ENCODE measurements at regions not wholly inside any gene's neighbourhood (a gene's known extent, or its start where the extent isn't known, plus 50 kb on each side); places are given as distances from the start of the nearest gene placed in this dataset.

DNA sequence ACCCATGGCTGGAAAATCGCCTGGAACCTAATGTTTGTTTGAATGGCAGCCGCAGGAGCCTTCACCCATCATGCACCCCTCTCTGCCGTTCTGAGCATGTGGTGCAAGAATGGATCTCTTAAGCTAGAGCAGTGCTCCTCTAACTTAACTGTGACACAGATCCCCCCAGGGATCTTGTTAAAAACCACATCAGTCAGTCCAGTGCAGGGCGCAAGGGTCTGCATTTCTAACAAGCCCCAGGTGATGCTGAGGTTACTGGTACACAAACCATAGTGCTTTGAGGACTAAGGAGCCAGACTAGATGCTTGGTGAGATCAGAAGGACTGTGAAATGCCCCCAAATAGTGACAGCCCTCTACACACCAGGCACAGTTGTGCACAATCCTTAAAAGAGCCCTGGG, 87.1 kb upstream of the KCTD1 start:
- H3K4me3 ChIP-seq: no peak overlapping the region
- WGBS: 37% methylated on average over 4 of the region's 4 CpGs
- DNase-seq (ENCODE audit: low spot score): no peak
- H3K4me1 ChIP-seq (replicated peaks): no peaks in the 10 kb centered on the region
- intact Hi-C loops (cut with DNase I): no loop called here
- H3K27me3 ChIP-seq (replicated peaks; ENCODE audit: insufficient read depth): no peaks in the 10 kb centered on the region
- no peak overlapping the region for H3K27ac ChIP-seq
- no peak for TF ChIP-seq POLR2AphosphoS5 (IDR thresholded peaks at IDR 0.05)
- TF ChIP-seq, protein P1, sequence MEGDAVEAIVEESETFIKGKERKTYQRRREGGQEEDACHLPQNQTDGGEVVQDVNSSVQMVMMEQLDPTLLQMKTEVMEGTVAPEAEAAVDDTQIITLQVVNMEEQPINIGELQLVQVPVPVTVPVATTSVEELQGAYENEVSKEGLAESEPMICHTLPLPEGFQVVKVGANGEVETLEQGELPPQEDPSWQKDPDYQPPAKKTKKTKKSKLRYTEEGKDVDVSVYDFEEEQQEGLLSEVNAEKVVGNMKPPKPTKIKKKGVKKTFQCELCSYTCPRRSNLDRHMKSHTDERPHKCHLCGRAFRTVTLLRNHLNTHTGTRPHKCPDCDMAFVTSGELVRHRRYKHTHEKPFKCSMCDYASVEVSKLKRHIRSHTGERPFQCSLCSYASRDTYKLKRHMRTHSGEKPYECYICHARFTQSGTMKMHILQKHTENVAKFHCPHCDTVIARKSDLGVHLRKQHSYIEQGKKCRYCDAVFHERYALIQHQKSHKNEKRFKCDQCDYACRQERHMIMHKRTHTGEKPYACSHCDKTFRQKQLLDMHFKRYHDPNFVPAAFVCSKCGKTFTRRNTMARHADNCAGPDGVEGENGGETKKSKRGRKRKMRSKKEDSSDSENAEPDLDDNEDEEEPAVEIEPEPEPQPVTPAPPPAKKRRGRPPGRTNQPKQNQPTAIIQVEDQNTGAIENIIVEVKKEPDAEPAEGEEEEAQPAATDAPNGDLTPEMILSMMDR (IDR thresholded peaks at IDR 0.05): no peak
- TF ChIP-seq POLR2A (IDR thresholded peaks at IDR 0.05): no peak
- no peaks in the 10 kb centered on the region for H3K36me3 ChIP-seq
- H3K9me3 ChIP-seq: no peaks in the 10 kb centered on the region

DNA sequence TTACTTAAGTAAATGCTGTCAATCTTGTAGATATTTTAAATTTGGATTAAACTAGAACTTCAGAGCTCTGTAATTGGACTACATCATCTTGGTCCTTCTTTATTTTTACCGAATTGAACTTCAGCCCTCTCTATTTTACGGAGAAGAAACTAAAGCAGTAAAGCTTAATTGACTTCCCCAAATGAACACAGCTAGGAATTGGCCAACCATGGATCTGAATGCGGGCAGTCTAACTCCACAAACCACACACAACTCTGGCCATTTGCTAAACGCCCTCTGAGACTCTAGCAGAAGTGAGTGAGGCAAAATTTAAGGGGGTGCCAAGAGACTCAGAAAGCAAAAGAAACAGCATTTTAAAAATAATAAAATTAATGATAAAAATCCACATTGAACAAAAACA, 86.3 kb upstream of the KCTD1 start:
- intact Hi-C loops (cut with DNase I): no loop called here
- TF ChIP-seq POLR2AphosphoS5 (IDR thresholded peaks at IDR 0.05) (no peak), POLR2A (IDR thresholded peaks at IDR 0.05) (no peak)
- TF ChIP-seq, protein P1 (IDR thresholded peaks at IDR 0.05): no peak

DNA sequence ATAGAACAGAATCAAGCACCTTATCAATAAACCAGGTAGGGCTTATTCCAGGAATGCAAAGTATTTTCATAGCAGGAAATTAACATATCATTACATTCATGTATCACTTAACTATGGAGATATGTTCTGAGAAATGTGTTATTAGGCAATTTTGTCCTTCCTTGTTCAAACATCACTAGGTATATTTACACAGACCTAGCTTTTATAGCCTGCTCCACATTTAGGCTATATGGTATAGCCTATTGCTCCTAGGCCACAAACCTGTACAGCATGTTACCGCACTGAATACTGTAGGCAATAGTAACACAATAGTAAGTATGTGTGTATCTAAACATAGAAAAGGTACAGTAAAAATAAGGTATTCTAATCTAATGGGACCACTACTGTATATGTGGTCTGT, 82.8 kb upstream of the KCTD1 start:
- Histone ChIP-seq H3K4me1 (replicated peaks) (no peaks in the 10 kb centered on the region), H3K27me3 (replicated peaks; ENCODE audit: insufficient read depth) (no peaks in the 10 kb centered on the region), H3K36me3 (no peaks in the 10 kb centered on the region), H3K9me3 (no peaks in the 10 kb centered on the region), H3K27ac (no peak overlapping the region), H3K4me3 (no peak overlapping the region)
- WGBS: 49% methylated on average over 1 of the region's 1 CpG
- no peak for DNase-seq (ENCODE audit: low spot score)
- intact Hi-C loops (cut with DNase I): no loop called here
- no peak for TF ChIP-seq POLR2A (IDR thresholded peaks at IDR 0.05)

More for the DNA sequence above, 86.3 kb upstream of the KCTD1 start:
- no peaks in the 10 kb centered on the region for H3K36me3 ChIP-seq
- 72% methylated on average over 4 of the region's 4 CpGs for WGBS
- H3K4me3 ChIP-seq: no peak overlapping the region
- H3K27me3 ChIP-seq (replicated peaks; ENCODE audit: insufficient read depth): no peaks in the 10 kb centered on the region
- no peak overlapping the region for H3K27ac ChIP-seq
- no peak for DNase-seq (ENCODE audit: low spot score)
- H3K9me3 ChIP-seq: no peaks in the 10 kb centered on the region
- no peaks in the 10 kb centered on the region for H3K4me1 ChIP-seq (replicated peaks)

DNA sequence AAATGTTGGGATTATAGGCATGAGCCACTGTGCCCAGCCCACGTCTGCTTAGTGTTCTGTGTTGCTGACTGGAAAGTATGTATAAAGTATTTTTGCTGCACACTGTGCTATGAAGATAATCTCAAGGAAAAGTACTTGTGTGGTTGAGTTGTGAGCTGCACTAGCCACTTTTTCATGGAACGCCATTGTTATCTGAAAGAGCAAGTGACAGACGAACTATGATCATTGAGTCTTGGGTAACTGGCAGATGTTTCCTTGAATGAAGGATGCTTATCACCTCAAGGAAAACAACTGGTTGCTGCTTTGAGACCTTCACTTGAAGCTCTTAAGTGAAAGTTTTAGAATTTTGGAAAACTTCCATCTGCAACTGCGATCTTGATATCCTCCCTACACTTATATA, 82.2 kb upstream of the KCTD1 start:
- no peaks in the 10 kb centered on the region for H3K27me3 ChIP-seq (replicated peaks; ENCODE audit: insufficient read depth)
- H3K9me3 ChIP-seq: no peaks in the 10 kb centered on the region
- DNase-seq (ENCODE audit: low spot score): no peak
- intact Hi-C loops (cut with DNase I): no loop called here
- no peak overlapping the region for H3K27ac ChIP-seq
- H3K4me3 ChIP-seq: no peak overlapping the region
- TF ChIP-seq POLR2AphosphoS5 (IDR thresholded peaks at IDR 0.05) (no peak), POLR2A (IDR thresholded peaks at IDR 0.05) (no peak)
- TF ChIP-seq, protein P1 (IDR thresholded peaks at IDR 0.05): no peak
- H3K4me1 ChIP-seq (replicated peaks): no peaks in the 10 kb centered on the region
- no peaks in the 10 kb centered on the region for H3K36me3 ChIP-seq
- WGBS: 94% methylated on average over 4 of the region's 4 CpGs

DNA sequence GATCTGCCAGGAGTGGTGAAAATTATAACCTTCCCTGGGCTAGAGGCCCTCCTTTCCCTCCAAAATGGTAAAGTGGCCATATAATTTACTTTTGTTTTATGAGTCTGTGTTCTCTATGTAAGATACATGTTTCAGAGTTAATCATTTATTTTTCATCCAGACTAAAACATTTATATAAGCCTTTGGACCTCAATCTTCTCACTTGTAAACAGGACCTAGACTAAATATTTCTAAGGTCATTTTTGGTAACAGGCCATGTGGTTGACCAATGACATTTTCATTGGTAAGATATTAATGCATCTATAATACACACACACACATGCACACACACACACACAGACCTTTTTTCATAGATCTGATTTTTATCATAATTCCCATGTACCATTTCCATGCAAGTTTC, 79.7 kb upstream of the KCTD1 start:
- Histone ChIP-seq H3K27me3 (replicated peaks; ENCODE audit: insufficient read depth) (no peaks in the 10 kb centered on the region), H3K4me3 (no peak overlapping the region), H3K36me3 (no peaks in the 10 kb centered on the region), H3K9me3 (no peaks in the 10 kb centered on the region), H3K4me1 (replicated peaks) (no peaks in the 10 kb centered on the region), H3K27ac (no peak overlapping the region)
- intact Hi-C loops (cut with DNase I): no loop called here
- no peak for DNase-seq (ENCODE audit: low spot score)
- TF ChIP-seq, protein P1 (IDR thresholded peaks at IDR 0.05): no peak
- TF ChIP-seq POLR2A (IDR thresholded peaks at IDR 0.05) (no peak), POLR2AphosphoS5 (IDR thresholded peaks at IDR 0.05) (no peak)

All from prostate gland (tissue), 2 donors.